IMR-90 (cell line): ENCODE measurements at regions not wholly inside any gene's neighbourhood (a gene's known extent, or its start where the extent isn't known, plus 50 kb on each side); places are given as distances from the start of the nearest gene placed in this dataset.

ENCODE experiments used
- ATAC-seq: fragments of 200-7000 bp; cut with Tn5 transposase; 2 replicates; pipeline ENCODE4 v1.9.1; 2020; ENCODE audit warnings: low read depth, mild to moderate bottlenecking, moderate library complexity
- BruUV-seq: library from RNA; stranded (reverse); fragments of 400-500 nt; replicated peaks from 2 replicates; lab custom pipeline; 2021; lab: Mats Ljungman, UMichigan
- CTCF ChIA-PET: fragments of 300-600 bp; formaldehyde crosslinking; extraction: SDS; loops from one replicate; lab custom pipeline; 2021; ENCODE audit warnings: antibody characterized with exemption; lab: Yijun Ruan, JAX
- POLR2A ChIA-PET: fragments of 300-600 bp; sonication (Branson Sonifier 250); formaldehyde crosslinking; loops from one replicate; lab custom pipeline; 2022; ENCODE audit warnings: antibody characterized with exemption; ENCODE audit not compliant: unreplicated experiment; lab: Charles Lee
- DNase-seq: peaks from one replicate; pipeline ENCODE4 v3.0.0; 2013
- H2AFZ ChIP-seq: replicated peaks from 2 replicates; pipeline ENCODE3; 2013; ENCODE audit warnings: low read length, mild to moderate bottlenecking; ENCODE audit not compliant: poor library complexity
- H2AK5ac ChIP-seq: 2 replicates; pipeline ENCODE4 v1.6.1; 2013; ENCODE audit warnings: low read depth, low read length, inconsistent platforms
- H2AK9ac ChIP-seq: replicated peaks from 2 replicates; pipeline ENCODE3; 2013; ENCODE audit warnings: mild to moderate bottlenecking, low read depth, low read length, moderate library complexity; ENCODE audit not compliant: poor library complexity
- H2BK120ac ChIP-seq: 2 replicates; pipeline ENCODE4 v1.6.1; 2013; ENCODE audit warnings: low read depth, low read length, inconsistent platforms
- H2BK15ac ChIP-seq: 3 replicates; pipeline ENCODE4 v1.6.1; 2013; ENCODE audit warnings: low read depth, low read length, inconsistent platforms
- H2BK20ac ChIP-seq: 2 replicates; pipeline ENCODE4 v1.6.1; 2013; ENCODE audit warnings: low read depth, mild to moderate bottlenecking, inconsistent platforms, low read length, moderate library complexity
- H2BK5ac ChIP-seq: 2 replicates; pipeline ENCODE4 v1.6.1; 2013; ENCODE audit warnings: mild to moderate bottlenecking, low read depth, low read length, inconsistent platforms; ENCODE audit not compliant: poor library complexity, severe bottlenecking
- H3K14ac ChIP-seq: replicated peaks from 2 replicates; pipeline ENCODE4 v1.6.1; 2013; ENCODE audit warnings: low read depth, low read length, inconsistent platforms
- H3K18ac ChIP-seq: 2 replicates; pipeline ENCODE4 v1.6.1; 2013; ENCODE audit warnings: low read depth, low read length, control low read depth
- H3K23ac ChIP-seq: 2 replicates; pipeline ENCODE4 v1.6.1; 2013; ENCODE audit warnings: low read depth, low read length, inconsistent platforms
- H3K27ac ChIP-seq: 2 replicates; pipeline ENCODE4 v1.5.1; 2013; ENCODE audit warnings: mild to moderate bottlenecking, control low read depth, low read length; ENCODE audit not compliant: insufficient read depth
- H3K27me3 ChIP-seq: 2 replicates; pipeline ENCODE4 v1.6.1; 2013; ENCODE audit warnings: low read length; ENCODE audit not compliant: control insufficient read depth, insufficient read depth
- H3K36me3 ChIP-seq: 2 replicates; pipeline ENCODE4 v1.6.1; 2013; ENCODE audit warnings: low read length, mixed read lengths; ENCODE audit not compliant: control insufficient read depth, insufficient read depth
- H3K4ac ChIP-seq: 2 replicates; pipeline ENCODE4 v1.6.1; 2013; ENCODE audit warnings: low read depth, low read length, inconsistent platforms
- H3K4me1 ChIP-seq: 2 replicates; pipeline ENCODE4 v1.6.1; 2013; ENCODE audit warnings: low read length, mixed read lengths; ENCODE audit not compliant: control insufficient read depth, insufficient read depth
- H3K4me2 ChIP-seq: 2 replicates; pipeline ENCODE4 v1.6.1; 2013; ENCODE audit warnings: low read depth, mild to moderate bottlenecking, control low read depth, low read length, moderate library complexity
- H3K4me3 ChIP-seq: 2 replicates; pipeline ENCODE4 v1.5.1; 2013; ENCODE audit warnings: low read depth, mild to moderate bottlenecking, control low read depth, low read length, moderate library complexity; ENCODE audit not compliant: insufficient read depth
- H3K56ac ChIP-seq: 2 replicates; pipeline ENCODE4 v1.6.1; 2013; ENCODE audit warnings: low read length, inconsistent platforms; ENCODE audit not compliant: insufficient read depth; ENCODE audit errors: extremely low read depth
- H3K79me1 ChIP-seq, 2 experiments: 2 replicates each; pipeline ENCODE4 v1.6.1; 2013; ENCODE audit warnings: low read length in 2 of 2, inconsistent platforms in 1 of 2, low read depth in 1 of 2
- H3K9ac ChIP-seq: 2 replicates; pipeline ENCODE4 v1.6.1; 2013; ENCODE audit warnings: low read depth, low read length, control low read depth
- H3K9me1 ChIP-seq: 2 replicates; pipeline ENCODE4 v1.6.1; 2013; ENCODE audit warnings: low read length, inconsistent platforms; ENCODE audit not compliant: insufficient read depth
- H3K9me3 ChIP-seq: 2 replicates; pipeline ENCODE4 v1.6.1; 2013; ENCODE audit warnings: low read length; ENCODE audit not compliant: control insufficient read depth, insufficient read depth
- H4K20me1 ChIP-seq: 2 replicates; pipeline ENCODE4 v1.6.1; 2013; ENCODE audit warnings: low read length, inconsistent platforms; ENCODE audit not compliant: insufficient read depth
- H4K5ac ChIP-seq: 2 replicates; pipeline ENCODE4 v1.6.1; 2013; ENCODE audit warnings: mild to moderate bottlenecking, low read depth, low read length, control low read depth
- H4K8ac ChIP-seq, 2 experiments: 2 replicates each; pipeline ENCODE4 v1.6.1; 2013; ENCODE audit warnings: low read depth in 2 of 2, low read length in 2 of 2, control low read depth in 1 of 2, inconsistent platforms in 1 of 2
- H4K91ac ChIP-seq: 2 replicates; pipeline ENCODE4 v1.6.1; 2013; ENCODE audit warnings: low read depth, low read length, inconsistent platforms; ENCODE audit not compliant: insufficient read depth
- CHD1 ChIP-seq: IDR thresholded peaks from 2 replicates; pipeline ENCODE4 v1.6.1; 2012; ENCODE audit warnings: low read depth, low read length, improper control_type of control experiment
- FOS ChIP-seq: fragments of 150-350 bp; IDR thresholded peaks from 2 replicates; pipeline ENCODE4 v1.6.1; 2016; ENCODE audit warnings: low read depth, low read length
- MAFK ChIP-seq: IDR thresholded peaks from 2 replicates; pipeline ENCODE4 v1.6.1; 2012; ENCODE audit warnings: low read depth, low read length, improper control_type of control experiment
- NFE2L2 ChIP-seq: fragments of 150-350 bp; IDR thresholded peaks from 2 replicates; pipeline ENCODE4 v1.6.1; 2016; ENCODE audit warnings: low read depth, mild to moderate bottlenecking, low read length
- SMC3 ChIP-seq: fragments of 150-350 bp; IDR thresholded peaks from 2 replicates; pipeline ENCODE4 v1.6.1; 2016; ENCODE audit warnings: low read depth, mild to moderate bottlenecking, antibody characterized with exemption, low read length, moderate library complexity
- WGBS, 2 experiments: methylation state at CpG; one replicate each; pipeline versions ENCODE4 v1.1.5 to v1.1.7; 2013; ENCODE audit warnings: missing lambda C conversion rate in 2 of 2; ENCODE audit not compliant: insufficient read length in 1 of 2; ENCODE audit errors: extremely low coverage in 2 of 2; 5-methylcytosine and 5-hydroxymethylcytosine counted together
- dilution Hi-C: fragments of 300-500 bp; cut with HindIII; formaldehyde crosslinking; loops from one replicate; pipeline ENCODE4 v1.14.3; 2018; ENCODE audit warnings: low sequenced_read_pairs; ENCODE audit not compliant: unreplicated experiment
- in situ Hi-C: fragments of 300-500 bp; cut with MboI; formaldehyde crosslinking; loops from 3 replicates; pipeline ENCODE4 v1.14.3; 2019; ENCODE audit warnings: low sequenced_read_pairs, inconsistent platforms, mixed read lengths
- intact Hi-C: fragments of 100-400 bp; cut with micrococcal nuclease; formaldehyde crosslinking; loops from 2 replicates; pipeline ENCODE4 v1.10.0; 2022
- TF ChIP-seq, protein P1 (sequence below): fragments of 150-350 bp; IDR thresholded peaks from 2 replicates; pipeline ENCODE4 v1.6.1; 2017; ENCODE audit warnings: mild to moderate bottlenecking, antibody characterized with exemption, low read length, low read depth

GRCh38 chr11:59281177-59281576 lies 68.5 kb upstream of the MPEG1 start:
- H4K91ac ChIP-seq = no peak overlapping the region
- no peaks in the 10 kb centered on the region for H3K4me1 ChIP-seq
- H3K4me2 ChIP-seq = no peak overlapping the region
- H3K9me3 ChIP-seq = no peaks in the 10 kb centered on the region
- TF ChIP-seq CHD1 = no peak
- TF ChIP-seq, protein P1, sequence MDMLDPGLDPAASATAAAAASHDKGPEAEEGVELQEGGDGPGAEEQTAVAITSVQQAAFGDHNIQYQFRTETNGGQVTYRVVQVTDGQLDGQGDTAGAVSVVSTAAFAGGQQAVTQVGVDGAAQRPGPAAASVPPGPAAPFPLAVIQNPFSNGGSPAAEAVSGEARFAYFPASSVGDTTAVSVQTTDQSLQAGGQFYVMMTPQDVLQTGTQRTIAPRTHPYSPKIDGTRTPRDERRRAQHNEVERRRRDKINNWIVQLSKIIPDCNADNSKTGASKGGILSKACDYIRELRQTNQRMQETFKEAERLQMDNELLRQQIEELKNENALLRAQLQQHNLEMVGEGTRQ = no peak
- no peak for TF ChIP-seq FOS
- no peak for TF ChIP-seq SMC3
- no peak for TF ChIP-seq MAFK
- no peak for TF ChIP-seq NFE2L2
- H2AK5ac ChIP-seq = no peak overlapping the region
- no peak overlapping the region for H2BK5ac ChIP-seq
- in situ Hi-C loops = no loop called here
- ChIA-PET POLR2A (no interaction called here), CTCF (no interaction called here)
- H2BK120ac ChIP-seq = no peak overlapping the region
- H3K36me3 ChIP-seq = no peaks in the 10 kb centered on the region
- no TSS peak for BruUV-seq
- H3K27ac ChIP-seq = no peak overlapping the region
- H3K9me1 ChIP-seq = no peaks in the 10 kb centered on the region
- H3K27me3 ChIP-seq = peaks cover 10% of the 10 kb centered on the region
- no peaks in the 10 kb centered on the region for H3K79me1 ChIP-seq
- no peak overlapping the region for H3K14ac ChIP-seq
- intact Hi-C loops = loop anchor here (5.0 kb wide), 1 partner anchor 59 kb away; no protein-coding TSS in a partner anchor
- no peaks in the 10 kb centered on the region for H4K20me1 ChIP-seq
- no peak overlapping the region for H4K8ac ChIP-seq
- H3K9ac ChIP-seq = no peak overlapping the region
- H3K4me3 ChIP-seq = no peak overlapping the region
- no peak overlapping the region for H3K23ac ChIP-seq
- dilution Hi-C loops = no loop called here
- no peak for DNase-seq
- WGBS, 2 experiments = no CpG with 5 or more reads among the region's 2 CpGs
- no peak for ATAC-seq
- no peak overlapping the region for H2AK9ac ChIP-seq
- no peak overlapping the region for H2BK15ac ChIP-seq
- H2AFZ ChIP-seq = no peak overlapping the region
- no peak overlapping the region for H4K5ac ChIP-seq
- no peak overlapping the region for H2BK20ac ChIP-seq
- H3K56ac ChIP-seq = no peak overlapping the region
- no peak overlapping the region for H3K18ac ChIP-seq
- H3K4ac ChIP-seq = no peak overlapping the region
